Mesenchymal stem cell (in vitro differentiated cells and primary cell): ENCODE measurements at regions not wholly inside any gene's neighbourhood (a gene's known extent, or its start where the extent isn't known, plus 50 kb on each side); places are given as distances from the start of the nearest gene placed in this dataset.

ENCODE experiments used
- DNase-seq: peaks from one replicate; pipeline ENCODE4 v3.0.0-alpha.2; 2013
- H2AFZ ChIP-seq: one replicate; pipeline ENCODE4 v1.6.1; 2013; ENCODE audit warnings: low read depth, mild to moderate bottlenecking, control low read depth, inconsistent platforms, low read length, moderate library complexity
- H2AK5ac ChIP-seq: 2 replicates; pipeline ENCODE4 v1.6.1; 2013; ENCODE audit warnings: low read length, moderate library complexity, mild to moderate bottlenecking, inconsistent platforms; ENCODE audit not compliant: severe bottlenecking
- H2BK120ac ChIP-seq: one replicate; pipeline ENCODE4 v1.6.1; 2013; ENCODE audit warnings: low read depth, mild to moderate bottlenecking, inconsistent platforms, low read length, moderate library complexity
- H2BK12ac ChIP-seq, 2 experiments: one replicate each; pipeline ENCODE4 v1.6.1; 2013; ENCODE audit warnings: inconsistent platforms in 2 of 2, low read length in 2 of 2, mild to moderate bottlenecking in 2 of 2, moderate library complexity in 2 of 2, control low read depth in 1 of 2
- H2BK15ac ChIP-seq: one replicate; pipeline ENCODE4 v1.6.1; 2013; ENCODE audit warnings: mild to moderate bottlenecking, low read depth, inconsistent platforms; ENCODE audit not compliant: poor library complexity, severe bottlenecking
- H2BK5ac ChIP-seq: 2 replicates; pipeline ENCODE4 v1.6.1; 2013; ENCODE audit warnings: low read depth, mild to moderate bottlenecking, low read length, control low read depth, inconsistent platforms; ENCODE audit not compliant: poor library complexity, severe bottlenecking
- H3K14ac ChIP-seq, 2 experiments: one replicate each; pipeline ENCODE4 v1.6.1; 2013; ENCODE audit warnings: inconsistent platforms in 2 of 2, low read length in 2 of 2, control low read depth in 1 of 2, mild to moderate bottlenecking in 1 of 2, moderate library complexity in 1 of 2
- H3K18ac ChIP-seq, 2 experiments: one replicate each; pipeline ENCODE4 v1.6.1; 2013; ENCODE audit warnings: inconsistent platforms in 2 of 2, low read length in 2 of 2, control low read depth in 1 of 2, low read depth in 1 of 2, mild to moderate bottlenecking in 1 of 2
- H3K23ac ChIP-seq, 2 experiments: one replicate each; pipeline ENCODE4 v1.6.1; 2013; ENCODE audit warnings: inconsistent platforms in 2 of 2, low read length in 2 of 2, mild to moderate bottlenecking in 2 of 2, moderate library complexity in 2 of 2, control low read depth in 1 of 2
- H3K27ac ChIP-seq: 2 replicates; pipeline ENCODE4 v1.5.1; 2013; ENCODE audit warnings: mild to moderate bottlenecking, moderate library complexity, low read length, control low read depth, inconsistent platforms; ENCODE audit not compliant: poor library complexity, severe bottlenecking
- H3K27me3 ChIP-seq, 2 experiments: 2 replicates each; pipeline versions ENCODE4 v1.6.1 to v1.7.0; 2013; ENCODE audit warnings: low read length in 2 of 2, mild to moderate bottlenecking in 2 of 2, moderate library complexity in 2 of 2, control low read depth in 1 of 2, inconsistent platforms in 1 of 2; ENCODE audit not compliant: control insufficient read depth in 1 of 2, insufficient read depth in 1 of 2
- H3K36me3 ChIP-seq, 2 experiments: 2 replicates each; pipeline versions ENCODE4 v1.6.1 to v1.7.0; 2013; ENCODE audit warnings: low read length in 2 of 2, control low read depth in 1 of 2, inconsistent platforms in 1 of 2, low read depth in 1 of 2, mild to moderate bottlenecking in 1 of 2; ENCODE audit not compliant: insufficient read depth in 2 of 2, control insufficient read depth in 1 of 2
- H3K4ac ChIP-seq, 2 experiments: one replicate each; pipeline ENCODE4 v1.6.1; 2013; ENCODE audit warnings: inconsistent platforms in 2 of 2, low read length in 2 of 2, mild to moderate bottlenecking in 2 of 2, moderate library complexity in 2 of 2, control low read depth in 1 of 2, low read depth in 1 of 2
- H3K4me1 ChIP-seq: 2 replicates; pipeline ENCODE4 v1.6.1; 2013; ENCODE audit warnings: low read depth, low read length, control low read depth; ENCODE audit not compliant: control insufficient read depth, insufficient read depth
- H3K4me2 ChIP-seq: 2 replicates; pipeline ENCODE4 v1.6.1; 2013; ENCODE audit warnings: low read length, mild to moderate bottlenecking, inconsistent platforms; ENCODE audit not compliant: poor library complexity, severe bottlenecking
- H3K4me3 ChIP-seq, 2 experiments: 2 replicates each; pipeline versions ENCODE4 v1.5.1 to v1.7.0; 2013; ENCODE audit warnings: low read length in 2 of 2, mild to moderate bottlenecking in 2 of 2, control low read depth in 1 of 2, low read depth in 1 of 2; ENCODE audit not compliant: insufficient read depth in 1 of 2
- H3K79me1 ChIP-seq: replicated peaks from 2 replicates; pipeline ENCODE4 v1.6.1; 2013; ENCODE audit warnings: mild to moderate bottlenecking, control low read depth, low read length, inconsistent platforms; ENCODE audit not compliant: poor library complexity, severe bottlenecking
- H3K9ac ChIP-seq: 2 replicates; pipeline ENCODE4 v1.7.0; 2013; ENCODE audit warnings: mild to moderate bottlenecking, low read length, moderate library complexity
- H3K9me3 ChIP-seq: 2 replicates; pipeline ENCODE4 v1.7.0; 2013; ENCODE audit warnings: mild to moderate bottlenecking, low read length; ENCODE audit not compliant: control insufficient read depth
- H4K8ac ChIP-seq: one replicate; pipeline ENCODE4 v1.6.1; 2013; ENCODE audit warnings: inconsistent platforms, mild to moderate bottlenecking, low read length, moderate library complexity
- H4K91ac ChIP-seq: one replicate; pipeline ENCODE4 v1.6.1; 2013; ENCODE audit warnings: mild to moderate bottlenecking, low read length, inconsistent platforms
- WGBS: methylation state at CpG from one replicate; pipeline ENCODE4 v1.1.7; 2013; ENCODE audit warnings: mixed read lengths; 5-methylcytosine and 5-hydroxymethylcytosine counted together

DNA sequence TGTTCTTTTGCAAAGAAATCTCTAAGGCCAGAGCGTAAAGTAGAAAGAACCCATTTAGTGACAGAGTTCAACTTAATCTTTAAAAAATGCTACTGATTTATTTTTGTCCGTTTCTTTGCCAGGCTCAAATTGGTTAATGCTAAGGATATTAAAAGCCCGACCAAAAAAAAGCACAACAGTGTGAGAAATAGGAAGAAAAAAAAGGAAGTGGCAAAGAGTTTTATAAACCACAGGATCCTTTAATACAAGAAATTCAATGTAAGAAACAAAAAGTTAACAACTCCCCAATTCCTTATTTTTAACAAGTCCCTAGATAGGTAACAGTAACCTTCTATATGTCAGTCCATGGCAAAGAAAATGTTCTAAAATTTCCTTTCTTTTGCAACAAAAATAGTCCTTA lies 480.4 kb downstream of the ACTRT1 start:
- Histone ChIP-seq H3K18ac (no peak overlapping the region), H2BK120ac (no peak overlapping the region), H3K4me1 (peaks cover 4% of the 10 kb centered on the region), H4K8ac (no peak overlapping the region), H2BK12ac (no peak overlapping the region), H3K79me1 (no peaks in the 10 kb centered on the region), H3K36me3 (no peaks in the 10 kb centered on the region), H3K9ac (no peak overlapping the region), H2AFZ (no peak overlapping the region), H2BK5ac (no peak overlapping the region), H3K23ac (no peak overlapping the region), H4K91ac (no peak overlapping the region), H3K9me3 (peaks cover 5% of the 10 kb centered on the region), H3K27me3 (no peaks in the 10 kb centered on the region), H3K4me2 (no peak overlapping the region), H2AK5ac (no peak overlapping the region), H3K4ac (no peak overlapping the region), H2BK15ac (no peak overlapping the region), H3K27ac (no peak overlapping the region), H3K4me3 (no peak overlapping the region), H3K14ac (no peak overlapping the region)
- 83% methylated on average over 1 of the region's 3 CpGs for WGBS
- DNase-seq, result no peak

GRCh38 chrX:127570276-127570675 lies 481.9 kb downstream of the ACTRT1 start:
- H3K27ac ChIP-seq, result no peak overlapping the region
- H2BK12ac ChIP-seq, result no peak overlapping the region
- no peak overlapping the region for H3K23ac ChIP-seq
- H3K4me2 ChIP-seq, result no peak overlapping the region
- H3K79me1 ChIP-seq, result no peaks in the 10 kb centered on the region
- H4K8ac ChIP-seq, result no peak overlapping the region
- no peak overlapping the region for H3K18ac ChIP-seq
- H2BK120ac ChIP-seq, result no peak overlapping the region
- no peak overlapping the region for H4K91ac ChIP-seq
- no peak overlapping the region for H3K4me3 ChIP-seq
- H3K9me3 ChIP-seq, result peaks cover 4% of the 10 kb centered on the region
- DNase-seq, result no peak
- H3K27me3 ChIP-seq, result no peaks in the 10 kb centered on the region
- H2BK15ac ChIP-seq, result no peak overlapping the region
- no peak overlapping the region for H3K14ac ChIP-seq
- no peaks in the 10 kb centered on the region for H3K36me3 ChIP-seq
- H3K9ac ChIP-seq, result no peak overlapping the region
- peaks cover 4% of the 10 kb centered on the region for H3K4me1 ChIP-seq
- H2AK5ac ChIP-seq, result no peak overlapping the region
- H3K4ac ChIP-seq, result no peak overlapping the region
- no peak overlapping the region for H2AFZ ChIP-seq
- no peak overlapping the region for H2BK5ac ChIP-seq

GRCh38 chrX:127568691-127569090 lies 483.5 kb downstream of the ACTRT1 start:
- H3K4ac ChIP-seq, result no peak overlapping the region
- H2BK12ac ChIP-seq, result no peak overlapping the region
- no peak overlapping the region for H4K8ac ChIP-seq
- WGBS, result 100% methylated on average over 1 of the region's 1 CpG
- H3K14ac ChIP-seq, result no peak overlapping the region
- no peak overlapping the region for H2AFZ ChIP-seq
- no peak for DNase-seq
- no peak overlapping the region for H3K4me2 ChIP-seq
- no peaks in the 10 kb centered on the region for H3K36me3 ChIP-seq
- H3K27ac ChIP-seq, result no peak overlapping the region
- no peak overlapping the region for H3K4me3 ChIP-seq
- no peak overlapping the region for H3K18ac ChIP-seq
- no peaks in the 10 kb centered on the region for H3K27me3 ChIP-seq
- no peak overlapping the region for H2AK5ac ChIP-seq
- no peak overlapping the region for H2BK5ac ChIP-seq
- H3K9ac ChIP-seq, result no peak overlapping the region
- H4K91ac ChIP-seq, result no peak overlapping the region
- H2BK120ac ChIP-seq, result no peak overlapping the region
- peaks cover 1% of the 10 kb centered on the region for H3K9me3 ChIP-seq
- no peaks in the 10 kb centered on the region for H3K79me1 ChIP-seq
- no peak overlapping the region for H2BK15ac ChIP-seq
- H3K23ac ChIP-seq, result no peak overlapping the region
- H3K4me1 ChIP-seq, result no peaks in the 10 kb centered on the region

- no peak overlapping the region for H3K4ac ChIP-seq
- H3K4me2 ChIP-seq, result no peak overlapping the region
- no peaks in the 10 kb centered on the region for H3K79me1 ChIP-seq
- no peak overlapping the region for H3K4me3 ChIP-seq
- H3K9ac ChIP-seq, result no peak overlapping the region
- H3K23ac ChIP-seq, result no peak overlapping the region
- no peaks in the 10 kb centered on the region for H3K27me3 ChIP-seq
- H2BK15ac ChIP-seq, result no peak overlapping the region
- whole genome bisulfite sequencing, result no CpG with 5 or more reads among the region's 2 CpGs
- H3K27ac ChIP-seq, result peak overlapping the region; percentile 68
- DNase-seq, result no peak
- H2BK120ac ChIP-seq, result no peak overlapping the region
- H4K91ac ChIP-seq, result no peak overlapping the region
- H3K36me3 ChIP-seq, result no peaks in the 10 kb centered on the region
- H3K18ac ChIP-seq, result no peak overlapping the region
- no peak overlapping the region for H2AFZ ChIP-seq
- H3K14ac ChIP-seq, result no peak overlapping the region
- no peak overlapping the region for H2AK5ac ChIP-seq
- no peak overlapping the region for H2BK5ac ChIP-seq
- H4K8ac ChIP-seq, result no peak overlapping the region
- no peaks in the 10 kb centered on the region for H3K9me3 ChIP-seq
- no peak overlapping the region for H2BK12ac ChIP-seq
- H3K4me1 ChIP-seq, result no peaks in the 10 kb centered on the region
These were observed 493.4 kb downstream of the ACTRT1 start for GRCh38 chrX:127558811-127559210.
